Renal cortical epithelial cell (primary cell): ENCODE measurements at regions not wholly inside any gene's neighbourhood (a gene's known extent, or its start where the extent isn't known, plus 50 kb on each side); places are given as distances from the start of the nearest gene placed in this dataset.
A peak's percentile ranks its signal among the peaks of the same experiment; 100 is the strongest.
"Not testable (repeated sequence)": the region's sequence is repeated elsewhere in the genome, so short reads cannot be mapped to it uniquely, and the experiment has no call there.

Source experiments
- DNase-seq: peaks from one replicate; pipeline ENCODE4 v3.0.0-alpha.2; 2011; ENCODE audit warnings: low read depth

GRCh38 chr13:84749126-84749525 lies 866.9 kb upstream of the SLITRK1 start:
- no peak for DNase-seq

DNA sequence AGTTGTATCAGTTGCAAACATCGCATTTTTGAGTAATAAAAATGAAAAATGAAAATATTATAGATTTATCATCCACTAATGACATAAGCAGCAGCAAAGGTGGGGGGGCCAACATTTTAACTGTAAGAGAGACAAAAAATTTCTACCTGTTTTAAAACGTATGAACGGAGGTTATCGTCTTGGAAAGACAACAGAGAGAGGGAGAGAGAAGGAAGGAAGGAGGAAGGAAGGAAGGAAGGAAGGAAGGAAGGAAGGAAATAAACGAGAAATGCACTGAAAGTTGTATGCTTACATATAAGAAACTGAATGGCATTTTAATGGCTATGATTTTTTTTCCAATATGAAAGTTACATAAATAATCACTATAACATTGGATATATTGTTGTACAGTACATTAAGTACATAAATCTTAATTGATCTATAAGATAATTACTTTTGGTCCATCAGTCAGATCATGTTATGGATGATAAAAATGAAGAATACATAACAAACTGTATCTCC lies 862.8 kb upstream of the SLITRK1 start:
- no peak for DNase-seq

GRCh38 chr13:84744203-84744602 lies 861.9 kb upstream of the SLITRK1 start:
- no peak for DNase-seq

DNA sequence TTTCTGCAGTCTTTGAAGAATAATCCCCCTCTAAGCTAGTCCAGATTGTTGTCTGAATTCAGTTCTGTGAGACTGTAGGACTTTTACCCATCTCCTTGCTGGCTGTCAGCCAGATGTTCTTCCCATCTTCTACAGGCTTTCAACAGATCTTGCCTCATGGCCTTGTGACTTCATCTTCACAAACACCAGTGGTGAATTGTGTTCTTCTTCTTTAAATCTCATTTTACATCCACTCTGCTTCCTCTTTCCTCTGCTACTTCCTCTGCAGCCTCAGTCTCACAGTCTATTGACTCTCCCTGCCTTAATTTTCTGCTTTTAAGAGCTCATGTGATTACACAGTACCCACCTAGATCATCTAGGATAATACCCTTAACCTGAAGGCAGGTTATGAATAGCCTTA lies 859.0 kb upstream of the SLITRK1 start:
- no peak for DNase-seq

DNA sequence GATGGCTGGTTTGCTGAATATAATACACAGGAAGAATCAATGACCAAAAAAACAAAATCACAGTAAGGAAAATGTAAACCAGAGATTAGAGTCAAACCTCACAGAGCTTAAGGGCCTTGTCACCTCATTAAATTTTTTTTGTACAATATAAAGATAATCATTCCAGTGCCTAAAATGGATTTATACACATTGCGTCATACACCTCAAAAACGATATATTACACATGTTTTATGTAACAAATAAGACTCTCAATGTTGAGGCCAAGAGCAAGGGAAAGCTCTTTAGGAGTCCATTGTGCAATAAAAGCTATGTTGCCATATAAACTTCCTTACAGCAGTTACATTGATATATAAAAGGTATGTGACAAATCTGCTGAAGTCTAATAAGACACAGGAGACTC lies 856.7 kb upstream of the SLITRK1 start:
- DNase-seq, result no peak

DNA sequence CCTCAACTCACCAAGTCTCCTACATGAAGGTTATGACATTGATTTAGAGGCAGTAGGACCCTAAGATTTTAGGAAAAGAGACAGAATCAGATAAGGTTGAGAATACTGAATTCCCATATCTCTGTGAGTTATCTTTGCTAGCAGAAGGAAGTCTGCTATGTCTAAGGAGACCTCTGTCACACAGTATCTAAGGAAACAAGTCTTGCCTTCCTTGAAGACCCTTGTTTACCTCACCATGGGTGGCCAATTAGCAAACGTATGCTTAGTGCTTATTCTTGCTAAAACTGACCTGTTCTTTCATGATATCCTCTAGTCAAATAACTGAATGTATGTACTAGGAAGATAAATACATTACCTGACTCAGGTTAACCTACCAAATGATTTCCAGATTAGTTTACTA lies 855.4 kb upstream of the SLITRK1 start:
- no peak for DNase-seq

- DNase-seq, result no peak
These were observed 848.1 kb upstream of the SLITRK1 start for GRCh38 chr13:84730376-84730775.

- no peak for DNase-seq
These were observed 823.9 kb upstream of the SLITRK1 start for GRCh38 chr13:84705982-84706710.

DNA sequence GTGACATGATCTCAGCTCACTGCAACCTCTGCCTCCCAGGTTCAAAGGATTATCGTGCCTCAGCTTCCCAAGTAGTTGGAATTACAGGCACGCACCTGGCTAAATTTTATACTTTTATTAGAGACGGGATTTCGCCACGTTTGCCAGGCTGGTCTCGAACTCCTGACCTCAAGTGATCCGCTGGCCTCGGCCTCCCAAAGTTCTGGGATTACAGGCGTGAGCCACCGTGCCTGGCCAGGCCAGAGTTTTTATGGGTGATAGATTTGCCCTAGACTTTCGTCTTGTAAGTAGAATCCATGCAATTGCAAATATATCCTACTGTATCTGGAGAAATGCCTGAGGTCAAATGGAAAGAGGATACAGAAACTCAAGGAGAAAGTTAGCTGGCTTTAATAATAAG lies 819.9 kb upstream of the SLITRK1 start:
- no peak for DNase-seq

GRCh38 chr13:84697591-84697990 lies 815.3 kb upstream of the SLITRK1 start:
- not testable (repeated sequence) for DNase-seq

GRCh38 chr13:84686973-84687372 lies 804.7 kb upstream of the SLITRK1 start:
- no peak for DNase-seq

- no peak for DNase-seq
These were observed 804.2 kb upstream of the SLITRK1 start for GRCh38 chr13:84686458-84686857.

- DNase-seq, result no peak
These were observed 802.5 kb upstream of the SLITRK1 start for GRCh38 chr13:84684804-84685203.

DNA sequence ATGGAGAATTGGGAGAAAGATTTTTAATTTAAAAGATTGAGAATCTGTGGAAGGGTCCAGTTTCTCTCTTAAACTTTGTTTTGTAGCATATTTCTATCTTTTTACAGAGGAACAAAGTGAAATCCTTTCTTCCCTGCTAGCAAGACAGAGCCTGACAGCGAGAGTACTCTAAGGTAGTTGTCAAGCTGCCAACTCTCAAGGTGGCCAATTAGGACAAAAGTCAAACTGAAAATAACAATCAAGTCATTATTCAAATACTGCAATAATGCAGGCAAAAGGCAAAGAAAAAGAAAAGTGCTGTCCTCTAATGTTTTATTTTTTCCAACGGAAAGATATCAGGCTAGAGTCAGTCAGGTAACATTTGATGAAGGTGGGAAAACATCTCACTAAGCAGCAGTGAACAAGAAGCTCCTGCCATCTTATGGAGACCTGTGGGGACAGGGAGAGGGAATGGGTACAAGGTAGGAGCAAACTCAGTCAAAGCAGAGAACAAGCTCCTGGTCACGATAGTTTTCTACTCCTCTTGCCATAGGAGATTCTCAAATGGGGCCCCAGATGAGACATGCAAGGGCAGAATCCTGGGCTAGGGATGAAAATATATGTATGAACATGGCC lies 801.9 kb upstream of the SLITRK1 start:
- no peak for DNase-seq

GRCh38 chr13:84683448-84683847 lies 801.2 kb upstream of the SLITRK1 start:
- DNase-seq, result no peak

DNA sequence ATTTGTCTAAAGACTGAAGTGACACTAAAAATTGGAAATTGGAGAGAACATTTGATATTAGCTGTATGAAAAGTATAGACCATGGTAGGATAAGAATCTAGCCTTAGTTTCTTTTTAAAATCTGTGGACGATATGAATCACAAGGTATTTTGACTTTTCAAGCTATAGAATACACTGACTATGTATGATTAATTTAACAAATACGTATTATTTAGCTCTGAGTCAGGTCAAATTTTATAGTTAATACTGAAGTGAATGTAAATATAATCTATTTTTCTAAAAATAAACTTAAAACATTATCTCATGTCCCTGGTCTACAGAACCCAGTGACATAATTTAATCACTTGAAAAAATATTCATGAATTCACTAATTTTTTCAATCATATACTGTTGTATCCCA lies 795.6 kb upstream of the SLITRK1 start:
- DNase-seq, result no peak

DNA sequence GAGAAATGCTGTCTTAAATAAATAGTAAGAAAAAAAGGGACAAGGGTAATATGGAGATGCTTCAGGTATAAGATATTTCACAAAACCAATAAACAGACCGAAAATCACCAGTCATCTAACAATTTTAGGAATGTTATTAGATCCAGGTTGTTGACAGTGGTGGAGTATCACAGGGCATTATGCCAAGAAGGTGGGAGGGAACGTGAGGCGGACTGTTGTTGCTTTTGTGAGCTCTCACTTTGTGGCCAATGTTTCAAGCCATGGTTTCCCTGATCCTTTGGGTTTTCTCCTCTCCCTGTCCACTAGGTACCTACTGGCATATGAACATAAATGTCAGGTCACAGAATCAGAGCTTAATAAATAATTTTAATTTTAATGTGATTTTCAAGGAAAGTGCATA lies 790.3 kb upstream of the SLITRK1 start:
- no peak for DNase-seq

- DNase-seq, result peak; percentile 9
These were observed 788.0 kb upstream of the SLITRK1 start for GRCh38 chr13:84670245-84670644.

- DNase-seq, result no peak
These were observed 786.4 kb upstream of the SLITRK1 start for GRCh38 chr13:84668637-84669036.

DNA sequence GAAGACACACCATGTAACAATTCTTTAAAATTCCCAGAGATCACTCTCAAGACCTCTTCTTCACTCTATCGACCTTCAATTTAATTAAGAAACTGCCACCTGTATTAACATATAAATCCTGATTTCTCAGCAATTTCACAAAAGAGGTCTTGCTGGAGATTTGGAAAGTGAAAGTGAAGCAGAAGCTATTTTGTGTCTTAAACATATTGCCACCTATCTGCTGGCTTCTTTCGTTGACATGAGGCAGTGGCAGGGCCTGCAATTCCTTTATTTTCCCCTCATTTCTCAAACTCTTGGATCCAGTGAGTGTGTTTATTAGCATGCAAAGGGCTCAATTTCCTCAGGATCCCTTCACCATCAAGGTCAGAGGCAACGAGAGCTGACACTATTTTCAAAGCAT lies 780.2 kb upstream of the SLITRK1 start:
- no peak for DNase-seq

- DNase-seq, result no peak
These were observed 779.4 kb upstream of the SLITRK1 start for GRCh38 chr13:84661718-84662117.

GRCh38 chr13:84659359-84659661 lies 777.0 kb upstream of the SLITRK1 start:
- peak; percentile 27 for DNase-seq

- DNase-seq, result no peak
These were observed 776.5 kb upstream of the SLITRK1 start for GRCh38 chr13:84658491-84659358.
